Endothelial cell of umbilical vein (primary cell): ENCODE measurements at regions not wholly inside any gene's neighbourhood (a gene's known extent, or its start where the extent isn't known, plus 50 kb on each side); places are given as distances from the start of the nearest gene placed in this dataset.

Experiments
- BruUV-seq: library from RNA; stranded (reverse); fragments of 400-500 nt; replicated peaks from 2 replicates; lab custom pipeline; 2021; lab: Mats Ljungman, UMichigan
- CTCF ChIA-PET: fragments of 300-600, 350-600 bp; sonication (Branson Sonifier 250); formaldehyde crosslinking; loops from one replicate; lab custom pipeline; 2021; ENCODE audit warnings: antibody characterized with exemption, inconsistent platforms; lab: Charles Lee
- POLR2A ChIA-PET: fragments of 300-600, 350-600 bp; sonication (Branson Sonifier 250); formaldehyde crosslinking; loops from one replicate; lab custom pipeline; 2021; ENCODE audit warnings: antibody characterized with exemption, inconsistent platforms; lab: Charles Lee
- DNase-seq: peaks from one replicate; pipeline ENCODE4 v3.0.0-alpha.2; 2011; ENCODE audit warnings: low read depth, low spot score
- FAIRE-seq: peaks from 2 replicates; lab custom pipeline; 2011; peaks lifted over from hg19 to GRCh38; lab: Jason Lieb, UNC
- H2AFZ ChIP-seq: 2 replicates; pipeline ENCODE4 v1.6.0; 2012; ENCODE audit warnings: low read depth, low read length, control low read depth, inconsistent platforms
- H3K27ac ChIP-seq: 2 replicates; pipeline ENCODE4 v1.5.1; 2011; ENCODE audit warnings: low read depth, mild to moderate bottlenecking, control low read depth, low read length, moderate library complexity; ENCODE audit not compliant: insufficient read depth
- H3K27me3 ChIP-seq, 2 experiments: 2 replicates each; pipeline versions ENCODE4 v1.6.0 to v1.6.1; 2011; ENCODE audit warnings: low read length in 2 of 2, mixed read lengths in 1 of 2; ENCODE audit not compliant: control insufficient read depth in 2 of 2, insufficient read depth in 2 of 2
- H3K36me3 ChIP-seq, 2 experiments: 2 replicates in 1 of 2; 3 replicates in 1 of 2; pipeline ENCODE4 v1.5.1; 2011; ENCODE audit warnings: low read length in 2 of 2, mild to moderate bottlenecking in 1 of 2, moderate library complexity in 1 of 2; ENCODE audit not compliant: control insufficient read depth in 2 of 2, insufficient read depth in 2 of 2; ENCODE audit errors: extremely low read depth in 1 of 2
- H3K4me1 ChIP-seq: 3 replicates; pipeline ENCODE4 v1.5.1; 2011; ENCODE audit warnings: mild to moderate bottlenecking, low read length; ENCODE audit not compliant: control insufficient read depth, insufficient read depth; ENCODE audit errors: extremely low read depth
- H3K4me2 ChIP-seq: 2 replicates; pipeline ENCODE4 v1.6.1; 2011; ENCODE audit warnings: low read length, control low read depth, mixed read lengths; ENCODE audit not compliant: insufficient read depth
- H3K4me3 ChIP-seq, 3 experiments: fragments of 200-600 bp in 1 of 3; sonication (generic), shearing (Covaris generic) in 1 of 3; replicated peaks in 1 of 3; 2 replicates each; pipeline ENCODE4 v1.5.1; 2011 to 2016; ENCODE audit warnings: control low read depth in 3 of 3, low read length in 3 of 3, mild to moderate bottlenecking in 2 of 3, inconsistent platforms in 1 of 3, low read depth in 1 of 3, moderate library complexity in 1 of 3; ENCODE audit not compliant: insufficient read depth in 1 of 3
- H3K79me2 ChIP-seq: 2 replicates; pipeline ENCODE4 v1.6.0; 2012; ENCODE audit warnings: low read length, inconsistent platforms; ENCODE audit not compliant: control insufficient read depth, insufficient read depth
- H3K9ac ChIP-seq: replicated peaks from 2 replicates; pipeline ENCODE3; 2011; ENCODE audit warnings: low read length, control low read depth; ENCODE audit not compliant: insufficient read depth; ENCODE audit errors: extremely low read depth
- H3K9me1 ChIP-seq: replicated peaks from 3 replicates; pipeline ENCODE4 v1.6.0; 2011; ENCODE audit warnings: mild to moderate bottlenecking, low read length; ENCODE audit not compliant: control insufficient read depth, insufficient read depth; ENCODE audit errors: extremely low read depth
- H3K9me3 ChIP-seq: replicated peaks from 2 replicates; pipeline ENCODE4 v1.5.1; 2012; ENCODE audit warnings: low read length, inconsistent platforms; ENCODE audit not compliant: control insufficient read depth, insufficient read depth
- H4K20me1 ChIP-seq: replicated peaks from 2 replicates; pipeline ENCODE3; 2011; ENCODE audit warnings: mild to moderate bottlenecking, low read length; ENCODE audit not compliant: control insufficient read depth, insufficient read depth; ENCODE audit errors: extremely low read depth
- CTCF ChIP-seq, 2 donors: IDR thresholded peaks; 1 replicate in 1 of 2; 2 replicates in 1 of 2; pipeline ENCODE4 v1.5.1; 2011; ENCODE audit warnings: low read length in 2 of 2, mild to moderate bottlenecking in 2 of 2, moderate library complexity in 2 of 2, control low read depth in 1 of 2, inconsistent platforms in 1 of 2, low read depth in 1 of 2; ENCODE audit not compliant: insufficient read depth in 1 of 2; ENCODE audit errors: extremely low read depth in 1 of 2
- EZH2 ChIP-seq: IDR thresholded peaks from 2 replicates; pipeline ENCODE4 v1.6.1; 2012; ENCODE audit warnings: borderline replicate concordance, low read depth, mild to moderate bottlenecking, moderate library complexity, low read length, inconsistent platforms; ENCODE audit not compliant: severe bottlenecking
- FOS ChIP-seq: IDR thresholded peaks from 2 replicates; pipeline ENCODE4 v1.6.1; 2011; ENCODE audit warnings: mild to moderate bottlenecking, low read length, moderate library complexity, borderline replicate concordance; ENCODE audit not compliant: insufficient read depth
- GATA2 ChIP-seq: IDR thresholded peaks from 2 replicates; pipeline ENCODE4 v1.7.0; 2011; ENCODE audit warnings: low read depth, mild to moderate bottlenecking, moderate library complexity, mixed read lengths, low read length; ENCODE audit not compliant: insufficient read length, insufficient read depth
- JUN ChIP-seq: IDR thresholded peaks from 2 replicates; pipeline ENCODE4 v1.6.1; 2011; ENCODE audit warnings: borderline replicate concordance, low read depth; ENCODE audit not compliant: insufficient read length, insufficient read depth
- MAX ChIP-seq: IDR thresholded peaks from 2 replicates; pipeline ENCODE4 v1.6.1; 2011; ENCODE audit not compliant: insufficient read depth, insufficient read length
- MYC ChIP-seq: IDR thresholded peaks from one replicate; pipeline ENCODE4 v1.6.1; 2011; ENCODE audit warnings: mild to moderate bottlenecking, low read depth, low read length
- POLR2A ChIP-seq: IDR thresholded peaks from 2 replicates; pipeline ENCODE4 v1.6.1; 2012; ENCODE audit warnings: low read depth, mild to moderate bottlenecking, control low read depth, low read length
- POLR2AphosphoS5 ChIP-seq: IDR thresholded peaks from 2 replicates; pipeline ENCODE4 v1.6.1; 2012; ENCODE audit warnings: low read depth, mild to moderate bottlenecking, control low read depth, low read length, moderate library complexity; ENCODE audit not compliant: insufficient read depth
- dilution Hi-C: fragments of 300-500 bp; cut with MboI; formaldehyde crosslinking; loops from one replicate; pipeline ENCODE4 v1.15.0; 2019; ENCODE audit warnings: low sequenced_read_pairs; ENCODE audit not compliant: extremely low pct_ligation_motif_present
- intact Hi-C: fragments of 100-400 bp; cut with micrococcal nuclease; formaldehyde crosslinking; loops from one replicate; pipeline ENCODE4 v1.10.0; 2022

DNA sequence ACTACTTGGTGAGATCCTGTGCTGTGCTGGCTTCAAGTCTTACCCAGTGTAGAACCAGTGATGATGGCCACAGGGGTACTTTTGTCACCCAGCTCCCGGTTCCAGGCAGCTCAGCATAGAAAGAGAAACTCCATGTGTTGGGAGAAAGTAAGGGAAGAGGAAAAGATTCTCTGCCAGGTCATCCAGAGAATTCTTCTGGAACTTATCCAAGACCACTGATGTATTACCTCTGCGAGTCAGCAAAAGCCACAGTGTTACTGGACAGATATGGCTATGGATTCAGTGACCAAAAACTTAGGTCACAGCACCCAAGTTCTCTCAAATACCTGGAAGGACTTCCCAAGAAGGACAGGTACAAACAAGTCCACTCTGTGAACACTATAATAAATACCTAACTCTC, 399.5 kb upstream of the MIR17HG start:
- no TSS peak for BruUV-seq
- FAIRE-seq (no peak), DNase-seq (no peak)
- Histone ChIP-seq H3K4me3 (no peak overlapping the region), H3K27me3 (no peaks in the 10 kb centered on the region), H4K20me1 (no peaks in the 10 kb centered on the region), H3K9me1 (no peaks in the 10 kb centered on the region), H3K9ac (no peak overlapping the region), H3K79me2 (no peaks in the 10 kb centered on the region), H3K4me2 (no peak overlapping the region), H3K9me3 (no peaks in the 10 kb centered on the region), H3K27ac (no peak overlapping the region), H3K36me3 (no peaks in the 10 kb centered on the region), H2AFZ (no peak overlapping the region), H3K4me1 (no peaks in the 10 kb centered on the region)
- ChIA-PET CTCF (no interaction called here), POLR2A (no interaction called here)
- dilution Hi-C loops (no loop called here), intact Hi-C loops (no loop called here)
- TF ChIP-seq POLR2AphosphoS5 (no peak), MAX (no peak), EZH2 (no peak)

DNA sequence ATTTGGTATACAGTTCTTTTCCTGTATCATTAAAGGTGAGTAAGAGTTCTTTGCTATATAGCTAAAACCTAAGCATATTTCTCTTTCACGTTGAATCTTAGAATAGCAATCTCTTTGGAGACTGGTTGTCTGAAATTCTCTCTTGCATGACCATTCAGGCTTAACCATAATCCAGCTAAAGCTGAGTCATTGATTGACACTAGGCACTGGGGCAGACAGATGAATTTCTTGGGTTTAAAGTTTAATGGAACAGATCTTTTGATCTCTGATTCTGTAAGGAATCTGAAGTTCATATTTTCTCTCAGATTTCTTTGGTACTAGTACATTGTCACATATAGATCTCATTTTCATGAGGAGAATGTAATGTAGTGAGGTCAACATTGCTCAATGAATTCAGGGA, 397.3 kb upstream of the MIR17HG start:
- Histone ChIP-seq H3K4me1 (no peaks in the 10 kb centered on the region), H3K9ac (no peak overlapping the region), H3K27me3 (no peaks in the 10 kb centered on the region), H3K4me2 (no peak overlapping the region), H3K36me3 (no peaks in the 10 kb centered on the region), H3K27ac (no peak overlapping the region), H3K9me1 (no peaks in the 10 kb centered on the region), H3K9me3 (no peaks in the 10 kb centered on the region), H3K4me3 (no peak overlapping the region), H4K20me1 (no peaks in the 10 kb centered on the region), H2AFZ (no peak overlapping the region), H3K79me2 (no peaks in the 10 kb centered on the region)
- intact Hi-C loops = no loop called here
- dilution Hi-C loops = no loop called here
- DNase-seq = no peak
- no TSS peak for BruUV-seq
- POLR2A ChIA-PET = no interaction called here
- FAIRE-seq = no peak
- CTCF ChIA-PET = no interaction called here
- TF ChIP-seq EZH2 = no peak
- TF ChIP-seq FOS = no peak
- no peak for TF ChIP-seq POLR2AphosphoS5
- TF ChIP-seq CTCF (IDR thresholded peaks at IDR 0.05; ENCODE audit: extremely low read depth in 1 of 2, insufficient read depth in 1 of 2, low read depth in 1 of 2, low read length in 2 of 2) = no peak
- no peak for TF ChIP-seq GATA2
- TF ChIP-seq POLR2A = no peak
- no peak for TF ChIP-seq JUN
- no peak for TF ChIP-seq MYC
- TF ChIP-seq MAX = no peak
